CD4-positive, alpha-beta T cell treated with Interleukin-4 for 4 hours (primary cell): ENCODE measurements at regions not wholly inside any gene's neighbourhood (a gene's known extent, or its start where the extent isn't known, plus 50 kb on each side); places are given as distances from the start of the nearest gene placed in this dataset.

Source experiments
- DNase-seq: peaks from one replicate; pipeline ENCODE4 v3.0.0-alpha.2; 2020

GRCh38 chr16:49022351-49022963 is 259.2 kb downstream of the CBLN1 start:
- no peak for DNase-seq

GRCh38 chr16:49021136-49021535 is 260.5 kb downstream of the CBLN1 start:
- no peak for DNase-seq

GRCh38 chr16:49020436-49020835 is 261.2 kb downstream of the CBLN1 start:
- DNase-seq = no peak

GRCh38 chr16:49019831-49020230 is 261.8 kb downstream of the CBLN1 start:
- DNase-seq = no peak

GRCh38 chr16:49019081-49019633 is 262.5 kb downstream of the CBLN1 start:
- no peak for DNase-seq

GRCh38 chr16:49018259-49018931 is 263.2 kb downstream of the CBLN1 start:
- DNase-seq = no peak

GRCh38 chr16:49017501-49017900 is 264.1 kb downstream of the CBLN1 start:
- no peak for DNase-seq

- DNase-seq = no peak
Observed at GRCh38 chr16:49016461-49016860, 265.2 kb downstream of the CBLN1 start.

- DNase-seq = no peak
Observed at GRCh38 chr16:49015225-49015592, 266.4 kb downstream of the CBLN1 start.

- no peak for DNase-seq
Observed at GRCh38 chr16:49014277-49015224, 267.1 kb downstream of the CBLN1 start.

GRCh38 chr16:49013727-49014080 is 267.9 kb downstream of the CBLN1 start:
- DNase-seq = no peak

GRCh38 chr16:49012961-49013726 is 268.5 kb downstream of the CBLN1 start:
- no peak for DNase-seq

GRCh38 chr16:49011901-49012300 is 269.7 kb downstream of the CBLN1 start:
- DNase-seq = no peak

GRCh38 chr16:49010879-49011278 is 270.8 kb downstream of the CBLN1 start:
- no peak for DNase-seq

- no peak for DNase-seq
Observed at GRCh38 chr16:49010396-49010795, 271.2 kb downstream of the CBLN1 start.

GRCh38 chr16:49009204-49009603 is 272.4 kb downstream of the CBLN1 start:
- no peak for DNase-seq

GRCh38 chr16:49003992-49004391 is 277.6 kb downstream of the CBLN1 start:
- DNase-seq = no peak

- no peak for DNase-seq
Observed at GRCh38 chr16:49003022-49003421, 278.6 kb downstream of the CBLN1 start.

GRCh38 chr16:49000594-49000993 is 281.0 kb downstream of the CBLN1 start:
- DNase-seq = no peak

- DNase-seq = no peak
Observed at GRCh38 chr16:48999508-48999907, 282.1 kb downstream of the CBLN1 start.

- DNase-seq = no peak
Observed at GRCh38 chr16:48999044-48999443, 282.6 kb downstream of the CBLN1 start.

- DNase-seq = no peak
Observed at GRCh38 chr16:48997946-48998345, 283.7 kb downstream of the CBLN1 start.
